ENCODE measurements at regions not wholly inside any gene's neighbourhood (a gene's known extent, or its start where the extent isn't known, plus 50 kb on each side); places are given as distances from the start of the nearest gene placed in this dataset.

DNA sequence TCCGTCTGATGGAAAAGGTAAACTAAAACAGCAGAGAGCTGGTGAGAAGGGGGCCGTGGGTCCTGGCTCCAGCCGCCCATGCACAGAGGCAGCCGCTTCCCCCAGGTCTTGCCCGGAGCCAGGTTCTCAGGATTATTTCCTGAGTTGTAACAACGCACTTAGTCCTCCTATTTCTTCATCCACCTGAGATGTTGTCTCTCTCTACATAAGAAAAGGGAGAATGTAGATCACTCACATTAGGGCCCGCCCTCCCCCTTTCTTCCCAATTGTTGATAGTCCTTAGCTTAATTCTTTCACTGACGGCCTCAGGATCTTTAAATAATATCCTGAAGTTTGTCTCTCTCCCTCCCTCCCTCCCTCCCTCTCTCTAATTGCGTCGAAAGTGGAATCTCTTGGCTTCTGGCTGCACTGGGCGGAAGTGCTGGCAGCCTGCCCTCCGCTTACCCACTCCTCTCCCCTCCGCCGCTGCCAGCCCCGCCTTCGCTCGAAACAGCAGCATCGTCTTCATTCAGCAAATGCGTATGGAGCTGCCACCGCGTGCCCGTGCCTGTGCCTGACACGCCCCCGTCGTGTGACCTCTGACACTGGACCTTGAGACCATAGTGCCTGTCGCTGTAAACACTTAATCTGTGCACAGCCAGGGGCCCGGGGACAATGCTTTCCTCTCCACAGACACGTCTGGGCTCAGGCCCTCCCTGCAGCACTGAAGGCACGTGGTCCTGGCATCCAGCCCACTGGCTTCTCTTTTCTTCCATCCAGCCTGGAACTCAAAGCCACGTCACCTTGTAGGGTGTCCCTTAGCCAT, 174.5 kb upstream of the PPP2R2D start:
- no peak for DNase-seq (ENCODE audit: extremely low read depth, low read depth)

GRCh38 chr10:131726967-131727366, 173.8 kb upstream of the PPP2R2D start:
- DNase-seq (ENCODE audit: extremely low read depth, low read depth), result no peak
- TF ChIP-seq, protein P1, sequence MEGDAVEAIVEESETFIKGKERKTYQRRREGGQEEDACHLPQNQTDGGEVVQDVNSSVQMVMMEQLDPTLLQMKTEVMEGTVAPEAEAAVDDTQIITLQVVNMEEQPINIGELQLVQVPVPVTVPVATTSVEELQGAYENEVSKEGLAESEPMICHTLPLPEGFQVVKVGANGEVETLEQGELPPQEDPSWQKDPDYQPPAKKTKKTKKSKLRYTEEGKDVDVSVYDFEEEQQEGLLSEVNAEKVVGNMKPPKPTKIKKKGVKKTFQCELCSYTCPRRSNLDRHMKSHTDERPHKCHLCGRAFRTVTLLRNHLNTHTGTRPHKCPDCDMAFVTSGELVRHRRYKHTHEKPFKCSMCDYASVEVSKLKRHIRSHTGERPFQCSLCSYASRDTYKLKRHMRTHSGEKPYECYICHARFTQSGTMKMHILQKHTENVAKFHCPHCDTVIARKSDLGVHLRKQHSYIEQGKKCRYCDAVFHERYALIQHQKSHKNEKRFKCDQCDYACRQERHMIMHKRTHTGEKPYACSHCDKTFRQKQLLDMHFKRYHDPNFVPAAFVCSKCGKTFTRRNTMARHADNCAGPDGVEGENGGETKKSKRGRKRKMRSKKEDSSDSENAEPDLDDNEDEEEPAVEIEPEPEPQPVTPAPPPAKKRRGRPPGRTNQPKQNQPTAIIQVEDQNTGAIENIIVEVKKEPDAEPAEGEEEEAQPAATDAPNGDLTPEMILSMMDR (IDR thresholded peaks at IDR 0.05; ENCODE audit: low read depth, low read length), result no peak

More for the DNA sequence above, 174.5 kb upstream of the PPP2R2D start:
- TF ChIP-seq, protein P1 (IDR thresholded peaks at IDR 0.05; ENCODE audit: low read depth, low read length), result no peak

- no peak for DNase-seq (ENCODE audit: extremely low read depth, low read depth)
- TF ChIP-seq, protein P1 (IDR thresholded peaks at IDR 0.05; ENCODE audit: low read depth, low read length), result no peak
These were observed 173.2 kb upstream of the PPP2R2D start for GRCh38 chr10:131727560-131727959.

GRCh38 chr10:131728286-131729228, 172.3 kb upstream of the PPP2R2D start:
- TF ChIP-seq, protein P1 (IDR thresholded peaks at IDR 0.05; ENCODE audit: low read depth, low read length), result no peak
- no peak for DNase-seq (ENCODE audit: extremely low read depth, low read depth)

DNA sequence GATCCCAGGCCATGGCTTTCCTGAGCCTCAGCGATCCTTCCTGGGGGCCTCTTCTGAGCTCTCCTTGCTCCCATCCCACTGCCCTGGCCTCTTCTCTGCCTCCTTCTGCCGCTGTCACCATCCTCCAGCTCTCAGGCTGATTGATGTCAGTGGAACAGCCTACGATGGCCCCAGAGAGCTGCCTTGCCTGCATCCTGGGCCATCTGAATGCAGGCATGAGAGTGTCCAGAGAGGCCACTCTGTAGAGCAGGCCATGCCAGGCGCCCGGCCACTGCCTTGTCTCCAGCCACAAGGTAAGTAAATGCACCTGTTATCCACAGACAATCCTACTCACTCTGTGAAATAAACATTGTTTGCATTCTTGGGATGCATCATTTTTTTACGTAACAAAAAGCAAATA, 171.4 kb upstream of the PPP2R2D start:
- TF ChIP-seq, protein P1 (IDR thresholded peaks at IDR 0.05; ENCODE audit: low read depth, low read length), result no peak
- no peak for DNase-seq (ENCODE audit: extremely low read depth, low read depth)

DNA sequence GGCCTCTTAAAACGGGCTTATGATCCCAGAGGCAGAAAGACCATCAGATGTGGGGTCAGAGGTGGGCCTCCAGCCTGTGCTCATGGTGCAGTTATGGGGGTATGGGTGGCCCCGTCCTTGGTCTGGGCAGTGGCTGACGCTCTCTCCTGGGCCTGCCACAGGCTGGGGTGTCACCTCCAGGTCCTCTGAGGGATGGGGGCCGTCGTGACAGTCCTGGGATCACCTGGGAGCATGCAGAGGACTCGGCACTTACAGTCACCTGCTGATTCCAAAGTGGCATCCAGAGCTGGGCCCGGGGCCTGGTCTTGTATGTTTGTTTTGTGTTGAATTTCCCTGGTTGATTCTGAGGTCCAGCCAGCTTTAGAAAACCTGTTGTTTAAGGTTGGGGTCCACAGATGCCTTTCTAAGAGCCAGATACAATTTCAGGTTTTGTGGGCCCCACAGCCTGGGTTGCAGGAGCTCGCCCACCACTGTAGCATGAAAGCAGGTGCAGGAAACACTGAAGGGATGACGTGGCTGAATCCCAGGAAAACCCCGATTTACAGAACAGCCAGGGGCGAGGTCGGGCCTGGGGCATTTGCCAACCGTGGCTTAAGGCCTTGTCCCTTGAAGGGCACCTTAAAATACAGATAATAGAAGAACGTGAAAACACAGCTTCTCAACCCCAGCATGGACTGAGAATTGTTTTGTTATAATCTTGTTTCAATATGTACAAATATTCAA, 170.7 kb upstream of the PPP2R2D start:
- no peak for DNase-seq (ENCODE audit: extremely low read depth, low read depth)
- TF ChIP-seq, protein P1 (IDR thresholded peaks at IDR 0.05; ENCODE audit: low read depth, low read length), result no peak
